Activated CD4-positive, alpha-beta T cell treated with anti-CD3 and anti-CD28 coated beads, Interleukin-2, amount 50 U/mL, for 16 hours (primary cell): ENCODE measurements at regions not wholly inside any gene's neighbourhood (a gene's known extent, or its start where the extent isn't known, plus 50 kb on each side); places are given as distances from the start of the nearest gene placed in this dataset.

Source experiments
- DNase-seq: peaks from one replicate; pipeline ENCODE4 v3.0.0-alpha.2; 2020

DNA sequence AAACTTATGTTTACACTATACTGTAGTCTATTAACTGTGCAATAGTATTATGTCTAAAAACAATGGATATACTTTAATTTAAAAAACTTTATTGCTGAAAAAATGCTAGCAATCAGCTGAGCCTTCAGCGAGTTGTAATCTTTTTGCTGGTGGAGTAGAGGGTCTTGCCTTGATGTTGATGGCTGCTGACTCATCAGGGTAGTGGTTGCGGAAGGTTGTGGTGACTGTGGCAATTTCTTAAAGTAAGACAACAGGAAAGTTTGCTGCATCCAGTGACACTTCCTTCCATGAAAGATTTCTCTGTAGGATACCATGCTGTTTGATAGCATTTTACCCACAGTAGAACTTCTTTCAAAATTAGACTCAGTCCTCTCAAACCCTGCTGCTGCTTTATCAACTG lies 234.7 kb upstream of the CSF3R start:
- peak; percentile 12 for DNase-seq

DNA sequence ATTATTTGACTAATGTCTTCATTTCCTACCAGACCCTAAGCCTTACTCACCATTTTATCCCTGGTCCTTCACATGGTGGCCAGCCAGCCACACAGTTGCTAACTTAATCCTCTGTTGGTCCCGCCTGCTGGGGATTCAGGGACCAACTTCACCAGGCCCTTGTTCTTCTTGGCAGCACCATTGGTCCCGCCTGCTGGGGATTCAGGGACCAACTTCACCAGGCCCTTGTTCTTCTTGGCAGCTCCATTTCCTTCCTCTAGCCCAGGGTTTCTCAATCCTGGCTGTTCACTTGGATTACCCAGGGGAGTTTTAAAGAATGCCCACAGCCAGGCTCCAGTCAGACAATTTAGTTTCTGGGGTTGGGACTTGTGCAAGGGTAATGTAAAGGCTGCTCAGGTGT lies 233.1 kb upstream of the CSF3R start:
- no peak for DNase-seq

DNA sequence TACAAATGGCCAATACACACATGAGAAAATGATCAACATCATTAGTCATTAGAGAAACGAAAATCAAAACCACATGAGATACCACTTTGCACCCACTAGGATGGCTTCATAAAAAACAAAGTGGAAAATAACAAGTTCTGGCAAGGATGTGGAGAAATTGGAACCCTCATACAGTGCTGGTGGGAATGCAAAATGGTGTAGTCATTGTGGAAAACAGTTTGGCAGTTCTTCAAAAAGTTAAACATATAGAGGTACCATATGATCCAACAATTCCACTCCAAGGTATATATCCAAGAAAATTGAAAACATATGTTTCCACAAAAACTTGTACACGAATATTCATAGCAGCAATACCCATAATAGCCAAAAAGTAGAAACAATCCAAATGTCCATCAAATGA lies 231.6 kb upstream of the CSF3R start:
- DNase-seq, result no peak

DNA sequence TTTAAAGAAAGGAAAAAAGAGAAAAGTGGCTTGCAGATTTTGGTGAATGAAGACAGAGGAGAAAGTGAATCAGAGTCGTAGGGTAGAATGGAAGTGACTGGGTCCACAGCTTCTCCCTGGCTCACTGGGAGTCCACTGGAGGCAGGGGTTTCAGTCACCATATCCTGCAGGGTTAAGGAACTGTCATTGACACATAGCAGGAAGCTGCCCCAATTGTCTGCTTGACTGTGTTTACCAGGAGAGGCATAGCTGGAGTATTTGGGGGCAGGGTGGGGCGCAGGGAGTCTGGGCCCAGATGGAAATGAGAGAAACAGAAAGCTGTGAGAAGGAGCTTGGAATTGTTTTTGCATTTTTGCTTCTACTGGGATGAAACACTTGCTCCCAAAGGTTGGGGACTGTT lies 228.8 kb upstream of the CSF3R start:
- no peak for DNase-seq

DNA sequence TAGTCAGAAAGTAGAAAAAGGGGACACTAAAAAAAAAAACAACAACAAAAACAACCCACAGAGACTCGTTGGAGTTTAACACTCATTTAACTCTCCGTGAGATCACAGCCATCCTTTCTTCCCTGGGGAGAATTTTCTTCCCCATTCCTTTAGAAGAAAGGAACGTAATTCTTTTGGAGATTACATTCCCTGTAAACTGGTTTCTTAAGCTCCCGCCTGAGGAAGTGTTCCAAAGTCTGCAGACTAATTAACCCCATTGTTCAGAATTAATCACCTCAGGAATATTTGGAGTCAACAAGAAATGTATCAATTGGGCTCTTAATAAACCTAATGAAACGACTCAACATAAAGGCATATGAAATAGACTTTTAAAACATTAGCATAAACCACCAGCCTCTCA lies 228.2 kb upstream of the CSF3R start:
- DNase-seq, result no peak

DNA sequence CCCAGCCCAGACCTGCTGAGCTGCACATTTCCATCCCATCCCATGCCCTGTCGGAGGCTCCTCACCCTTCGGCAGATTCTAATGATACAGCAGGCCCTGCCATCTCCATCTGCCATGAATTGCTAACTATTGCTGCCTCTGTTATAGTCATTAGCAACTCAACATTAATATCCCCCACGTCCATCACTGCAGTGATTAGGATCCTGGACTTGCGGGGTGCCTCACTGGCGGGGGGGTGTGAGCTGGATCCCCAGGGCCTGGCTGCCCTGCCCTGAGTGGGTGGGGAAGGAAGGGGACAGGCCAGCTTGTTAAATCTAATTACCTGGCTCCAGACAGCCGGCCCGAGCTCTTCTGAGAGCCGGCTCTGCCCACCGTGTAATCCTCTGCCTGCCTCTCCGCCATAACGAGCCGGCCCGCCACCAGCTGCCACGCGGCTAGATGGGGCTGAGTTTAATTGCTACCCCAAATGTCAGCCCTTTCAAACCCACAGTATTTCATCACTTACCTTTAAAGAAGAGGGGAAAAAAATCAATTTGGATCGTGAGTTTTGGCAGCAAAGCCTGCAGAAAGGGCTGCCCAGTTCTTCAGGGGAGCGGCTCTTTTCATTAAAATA lies 227.3 kb upstream of the CSF3R start:
- no peak for DNase-seq

DNA sequence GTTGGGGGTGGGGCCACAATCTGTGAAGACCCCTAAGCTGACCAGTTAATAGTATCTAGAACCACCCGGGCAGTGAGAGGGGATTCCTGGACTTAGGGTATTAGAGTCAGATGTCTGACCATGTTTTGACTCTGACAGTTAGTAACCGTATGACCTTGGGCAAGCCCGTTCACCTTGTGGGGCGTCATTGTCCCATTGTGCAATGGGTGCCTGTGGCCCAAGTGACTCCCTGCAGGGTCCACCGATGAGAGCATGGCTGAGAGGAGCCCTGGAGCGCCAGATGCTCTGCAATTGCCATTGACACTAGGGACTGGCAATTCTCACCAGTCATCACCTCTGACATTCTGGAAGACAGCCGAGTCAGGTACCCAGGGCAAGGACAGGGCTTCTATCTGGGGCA lies 225.9 kb upstream of the CSF3R start:
- no peak for DNase-seq

DNA sequence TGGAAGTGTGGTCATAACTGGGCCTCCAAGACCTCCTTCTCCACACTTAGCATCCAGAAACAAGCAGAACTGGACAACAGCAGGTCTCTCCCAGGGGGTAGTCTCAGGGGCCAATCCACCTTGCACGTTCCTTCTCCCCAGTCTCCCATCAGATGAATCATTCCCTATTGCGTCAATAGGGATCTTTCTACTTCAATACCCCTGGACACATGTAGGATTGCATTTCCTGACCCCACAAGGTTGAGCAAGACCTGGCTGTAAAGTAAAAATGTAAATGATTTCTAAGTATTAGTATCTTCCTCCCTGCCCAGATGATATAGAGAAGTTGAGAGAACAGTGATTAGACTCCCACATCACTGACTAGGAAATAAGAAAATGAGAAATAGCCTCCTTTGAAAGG lies 224.5 kb upstream of the CSF3R start:
- no peak for DNase-seq

DNA sequence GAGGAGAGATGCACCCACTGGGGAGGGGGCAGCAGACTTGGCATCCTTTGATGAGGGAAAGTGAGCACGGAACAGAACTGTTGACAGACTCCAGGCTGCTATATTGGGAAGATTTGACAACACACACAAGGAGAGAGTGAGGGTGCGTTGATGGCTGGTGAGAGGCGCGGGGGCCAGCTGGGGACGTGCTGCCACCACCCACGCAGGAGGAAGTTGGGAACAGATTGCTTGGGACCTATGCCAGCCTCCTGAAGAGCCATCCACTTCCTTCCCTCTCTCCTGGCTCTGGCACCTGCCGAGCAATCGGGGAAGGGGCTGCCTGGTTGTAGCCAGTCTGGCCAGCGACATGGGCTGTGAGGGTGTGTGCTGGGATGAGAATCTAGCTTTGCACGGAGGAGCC lies 223.7 kb upstream of the CSF3R start:
- DNase-seq, result no peak

DNA sequence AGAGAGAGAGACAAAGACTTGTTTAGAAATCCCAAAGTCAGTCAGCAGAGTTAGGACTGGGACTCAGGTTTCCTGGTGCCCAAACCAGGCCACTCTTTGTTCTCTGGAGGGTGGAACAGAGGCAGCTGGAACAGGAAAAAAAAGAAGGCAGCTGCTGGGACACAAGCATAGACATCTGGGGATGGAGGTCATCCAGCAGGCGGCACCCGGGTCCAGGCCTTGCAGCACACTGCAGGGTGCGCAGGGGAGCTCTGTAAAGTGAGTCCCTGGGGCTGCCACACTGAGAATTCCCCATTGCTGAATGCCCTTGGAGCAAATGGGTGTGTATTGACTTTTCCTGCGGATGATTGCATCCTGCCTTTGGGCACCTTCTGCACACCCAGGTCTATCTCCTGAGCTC lies 222.9 kb upstream of the CSF3R start:
- DNase-seq, result no peak

DNA sequence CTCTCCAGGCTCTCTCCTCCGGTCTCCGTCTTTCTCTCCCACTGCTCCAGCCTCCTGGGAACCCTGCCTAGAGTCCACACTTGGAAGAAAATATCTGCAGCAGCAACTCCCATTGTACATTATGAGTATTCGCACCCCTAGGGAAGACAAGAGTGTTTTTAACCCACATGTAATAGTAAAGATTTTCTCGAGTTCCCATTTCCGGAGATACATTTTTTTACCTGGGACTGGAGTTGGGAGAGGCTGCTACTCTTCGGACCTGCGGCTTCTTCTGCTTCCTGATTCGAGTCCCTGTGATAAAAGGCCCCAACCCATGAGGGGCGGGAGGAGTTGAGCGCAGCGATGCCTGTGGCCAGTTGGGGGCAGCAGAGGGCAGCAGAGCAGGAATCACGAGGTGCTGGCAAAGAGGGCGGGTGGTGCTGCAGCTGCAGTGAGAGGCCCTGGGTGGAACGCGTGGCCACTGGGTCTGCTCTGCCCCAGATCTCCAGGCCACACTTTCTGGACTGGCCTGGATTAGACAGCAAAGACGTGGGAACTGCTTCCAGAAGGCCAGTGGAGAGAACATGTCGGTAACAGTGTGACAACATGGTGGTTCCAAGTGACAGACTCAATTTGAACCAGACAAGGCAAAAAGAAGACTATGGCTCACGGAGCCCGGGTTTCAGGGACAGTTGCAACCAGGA lies 221.0 kb upstream of the CSF3R start:
- peak; percentile 78 for DNase-seq

DNA sequence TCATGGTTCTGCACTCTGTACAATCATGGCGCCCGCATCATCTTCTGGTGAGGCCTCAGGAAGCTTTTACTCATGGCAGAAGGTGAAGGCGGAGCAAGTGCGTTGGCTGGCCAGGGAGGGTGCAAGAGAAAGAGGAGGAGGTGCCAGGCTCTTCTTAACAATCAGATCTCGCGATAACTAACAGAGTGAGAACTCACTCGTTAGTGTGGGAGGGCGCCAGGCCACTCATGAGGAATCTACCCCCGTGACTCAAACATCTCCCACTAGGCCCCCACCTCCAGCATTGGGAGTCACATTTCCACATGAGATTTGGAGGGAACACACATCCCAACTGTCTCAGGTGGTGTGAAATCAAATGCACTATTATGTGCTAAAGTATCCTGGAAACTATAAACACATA lies 220.2 kb upstream of the CSF3R start:
- DNase-seq, result no peak

DNA sequence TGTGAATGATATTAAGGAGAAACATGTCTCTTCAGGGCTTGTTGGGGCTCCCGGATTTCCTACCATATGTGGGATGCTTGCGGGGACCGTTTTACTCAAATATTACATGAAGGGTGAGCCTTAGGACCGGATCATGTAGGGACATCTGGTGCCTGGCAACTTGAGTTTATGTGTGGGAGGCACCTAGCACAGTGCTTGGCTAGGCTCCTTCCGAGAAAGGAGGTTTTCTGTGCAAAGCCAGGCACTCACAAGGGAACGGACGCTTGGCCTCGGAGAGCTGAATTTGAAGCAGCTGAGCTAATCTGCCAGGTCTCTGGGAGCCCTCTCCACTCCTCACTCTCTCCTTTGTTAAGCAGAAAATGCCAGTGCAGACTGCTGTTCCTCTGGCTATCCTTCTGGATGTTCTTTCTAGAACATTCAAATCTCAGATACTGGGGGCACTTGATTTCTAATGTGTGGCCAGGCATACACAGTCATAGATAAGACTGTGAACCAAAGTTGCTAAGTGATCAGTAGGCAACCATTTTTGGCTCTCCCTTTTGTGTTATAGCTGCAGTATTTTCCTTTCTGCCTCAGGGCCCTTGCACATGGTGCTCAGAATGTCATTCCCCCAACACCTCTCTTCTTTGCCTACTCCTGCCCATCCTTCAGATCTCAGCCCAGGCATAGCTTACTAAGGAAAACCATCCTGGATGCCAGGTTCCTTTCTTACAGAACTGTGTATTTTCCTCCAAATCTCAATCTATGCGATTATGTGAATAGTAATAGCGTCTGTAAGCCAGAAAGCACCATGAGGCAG lies 216.6 kb upstream of the CSF3R start:
- no peak for DNase-seq

DNA sequence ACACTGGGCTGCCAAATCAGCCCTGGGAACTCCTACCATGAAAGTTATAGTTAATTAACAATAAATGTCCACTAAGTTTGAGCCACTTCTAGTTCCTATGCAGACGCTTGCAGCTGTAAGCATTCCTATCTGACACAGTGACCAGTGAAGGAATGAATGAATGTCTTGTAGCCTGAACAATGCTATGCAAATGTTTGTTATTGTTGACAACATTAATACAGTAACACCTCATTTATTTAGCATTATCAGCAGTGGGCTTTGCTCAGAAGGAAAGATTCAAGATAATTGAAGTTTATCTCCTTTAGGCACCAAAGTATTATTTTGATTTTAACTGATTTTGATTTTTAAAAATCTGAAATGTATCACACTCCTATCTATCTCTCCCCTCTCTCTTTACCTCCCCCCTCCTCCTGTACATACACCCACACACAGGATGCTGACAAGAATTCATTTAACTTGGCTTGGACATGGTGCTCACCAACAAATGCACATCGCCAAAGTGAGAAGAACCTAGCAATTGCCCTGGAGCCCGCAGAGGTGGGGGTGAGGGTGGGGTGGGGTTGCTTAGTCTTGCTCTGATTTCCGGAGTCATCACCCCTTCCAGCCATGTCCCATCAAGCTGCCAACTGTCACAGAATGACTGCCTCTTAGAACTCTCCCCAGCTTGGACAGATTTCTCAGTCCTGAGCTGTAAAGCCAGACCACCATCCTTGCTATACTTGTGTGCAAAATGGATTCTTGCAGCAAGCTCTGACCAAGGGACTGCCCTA lies 215.3 kb upstream of the CSF3R start:
- DNase-seq, result no peak

DNA sequence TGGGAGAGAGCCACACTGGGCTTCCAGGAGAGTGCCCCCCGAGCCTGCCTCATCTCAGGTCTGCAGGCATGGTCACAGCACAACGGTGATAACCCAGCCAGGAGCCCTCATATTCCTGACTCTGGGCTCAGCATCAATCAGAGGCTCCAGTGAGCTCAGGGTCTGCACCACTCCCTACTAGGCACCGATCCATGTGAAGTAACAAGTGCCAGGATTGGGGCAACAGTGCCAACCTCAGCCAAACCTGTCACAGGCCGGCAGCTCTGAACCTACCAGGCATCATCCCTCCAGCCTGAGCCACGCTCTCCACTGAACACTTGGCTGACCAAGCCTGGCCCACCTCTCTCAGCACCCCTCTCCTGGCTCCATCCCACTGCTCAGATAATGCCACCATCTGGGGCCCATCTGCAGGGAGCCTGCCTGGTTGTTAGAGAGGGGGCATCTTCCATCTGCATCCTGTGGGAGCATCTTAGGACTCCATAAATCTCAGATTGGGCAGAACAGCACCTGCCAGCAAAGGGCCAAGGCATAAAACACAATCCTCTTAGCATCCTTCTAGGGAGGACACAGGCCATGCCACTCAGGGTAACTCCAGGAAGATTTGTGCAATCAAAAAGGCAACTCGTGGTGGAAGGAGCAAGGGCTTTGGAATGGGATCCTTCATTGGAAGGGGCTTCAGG lies 213.7 kb upstream of the CSF3R start:
- no peak for DNase-seq

DNA sequence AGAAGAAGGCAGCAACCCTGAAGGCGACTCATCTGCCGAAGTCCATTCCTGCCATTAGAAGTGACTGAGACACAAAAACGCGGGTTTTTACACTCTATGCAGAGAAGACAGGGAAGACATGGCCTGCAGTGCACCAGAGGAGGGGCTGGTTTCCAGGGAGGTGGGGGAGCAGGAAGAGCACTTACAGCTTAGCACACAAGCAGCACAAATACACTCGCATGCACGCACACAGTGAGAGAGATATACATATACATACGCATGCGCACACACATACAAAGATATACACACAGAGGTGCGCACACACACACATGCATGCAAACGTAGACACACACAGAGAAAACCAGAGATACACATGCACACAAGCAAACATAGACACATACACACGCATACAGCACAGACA lies 210.9 kb upstream of the CSF3R start:
- DNase-seq, result no peak

DNA sequence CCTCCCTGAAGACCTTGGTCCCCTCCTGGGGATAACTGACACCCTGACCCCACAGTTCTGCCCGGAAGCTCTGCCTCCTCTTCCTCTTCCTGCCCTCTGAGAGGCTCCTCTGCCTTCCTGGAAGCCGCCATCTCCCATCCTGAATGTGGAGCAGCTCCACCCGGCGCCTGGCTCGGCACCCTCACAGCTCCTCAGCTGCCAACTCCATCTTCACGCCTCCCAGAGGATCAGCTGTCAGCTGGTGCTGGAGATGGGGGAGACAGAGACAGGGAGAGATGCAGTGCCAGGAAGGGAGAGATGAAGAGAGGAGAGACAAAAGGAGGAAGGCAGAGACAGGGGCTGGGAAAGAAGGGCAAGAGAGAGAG lies 210.4 kb upstream of the CSF3R start:
- no peak for DNase-seq

DNA sequence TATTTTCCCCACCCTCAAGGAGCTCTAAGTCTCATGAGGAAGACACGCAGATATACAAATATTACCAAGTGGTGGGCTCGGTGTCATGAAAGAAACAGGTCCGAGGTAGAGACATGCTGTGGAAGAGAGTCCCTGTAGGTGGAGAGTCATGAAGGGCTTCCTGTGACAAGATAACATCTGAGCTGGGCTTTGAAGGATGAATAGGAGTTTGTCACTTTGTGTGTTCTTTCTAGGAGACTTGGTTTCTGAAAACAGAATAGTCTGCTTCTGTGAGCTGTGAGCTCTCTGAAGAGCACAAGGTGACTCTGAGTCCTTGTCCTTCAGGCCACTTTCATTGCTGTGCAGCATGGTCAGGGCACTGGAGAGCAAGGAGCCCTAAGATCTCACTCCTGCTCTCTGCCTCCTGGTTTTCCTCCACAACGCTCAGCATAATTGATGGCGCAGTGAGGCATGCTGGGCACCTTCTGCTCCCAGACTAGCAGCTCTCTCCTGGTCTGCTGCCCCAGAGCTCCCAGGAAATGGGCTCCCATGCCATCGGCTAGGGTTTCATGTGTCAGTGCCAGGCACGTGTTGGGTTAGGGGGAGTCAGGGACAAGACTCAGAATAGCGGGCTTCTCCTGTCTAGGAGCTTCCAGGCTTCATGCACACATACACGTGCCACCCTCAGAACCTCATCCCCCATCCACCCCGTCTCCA lies 209.9 kb upstream of the CSF3R start:
- no peak for DNase-seq

DNA sequence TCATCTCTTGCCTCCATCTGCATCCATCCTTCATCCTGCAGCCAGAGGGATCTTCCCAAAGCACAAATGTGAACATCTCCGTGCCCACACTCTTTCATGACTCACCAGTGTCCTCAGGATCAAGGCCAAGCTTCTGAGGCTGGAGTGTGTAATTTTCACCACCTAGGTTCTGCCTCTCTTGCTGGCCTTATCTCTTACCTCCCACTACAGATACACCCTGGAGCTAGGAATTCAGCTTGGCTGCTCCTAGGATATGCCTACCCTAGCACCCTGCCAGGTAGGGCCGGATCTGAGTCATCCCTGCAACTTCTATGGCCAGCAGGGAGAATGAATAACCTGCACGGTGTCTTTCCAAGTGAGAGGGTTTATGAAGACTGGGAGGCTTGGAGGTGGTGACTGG lies 208.7 kb upstream of the CSF3R start:
- no peak for DNase-seq

DNA sequence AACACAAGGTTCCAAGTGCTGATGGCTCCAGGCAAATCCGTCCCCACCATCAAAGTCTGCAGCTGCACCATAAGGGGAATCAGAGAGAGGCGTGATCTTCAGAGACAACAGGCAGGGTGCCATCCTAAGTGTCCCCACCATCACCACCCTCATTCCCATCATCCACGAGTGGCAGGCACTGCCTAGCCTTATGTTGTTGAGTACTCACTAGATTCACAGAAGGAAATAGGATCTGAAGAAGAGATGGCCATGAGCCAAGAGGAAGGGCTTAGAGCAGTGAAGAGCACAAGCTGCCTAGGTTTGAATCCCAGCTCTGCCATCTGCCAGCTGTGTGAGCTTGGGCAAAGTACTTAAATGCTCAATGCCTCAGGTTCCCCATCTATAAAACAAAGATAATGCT lies 207.3 kb upstream of the CSF3R start:
- DNase-seq, result no peak

DNA sequence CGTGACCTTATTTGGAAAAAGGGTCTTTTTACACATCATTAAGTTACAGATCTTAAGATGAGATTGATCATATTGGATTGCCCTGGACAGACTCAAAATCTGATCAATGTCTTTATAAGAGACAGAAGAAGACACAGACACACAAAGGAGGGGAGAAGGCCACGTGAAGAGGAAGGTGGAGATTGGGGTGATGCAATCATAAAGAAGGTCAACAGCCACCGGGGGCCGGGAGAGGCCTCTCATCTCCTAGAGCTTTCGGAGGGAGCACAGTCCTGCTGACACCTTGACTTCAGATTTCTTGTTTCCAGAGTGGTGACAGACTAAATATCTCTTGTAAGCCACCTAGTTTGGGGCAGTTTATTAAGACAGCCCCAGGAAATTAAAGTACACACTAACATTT lies 204.6 kb upstream of the CSF3R start:
- no peak for DNase-seq

DNA sequence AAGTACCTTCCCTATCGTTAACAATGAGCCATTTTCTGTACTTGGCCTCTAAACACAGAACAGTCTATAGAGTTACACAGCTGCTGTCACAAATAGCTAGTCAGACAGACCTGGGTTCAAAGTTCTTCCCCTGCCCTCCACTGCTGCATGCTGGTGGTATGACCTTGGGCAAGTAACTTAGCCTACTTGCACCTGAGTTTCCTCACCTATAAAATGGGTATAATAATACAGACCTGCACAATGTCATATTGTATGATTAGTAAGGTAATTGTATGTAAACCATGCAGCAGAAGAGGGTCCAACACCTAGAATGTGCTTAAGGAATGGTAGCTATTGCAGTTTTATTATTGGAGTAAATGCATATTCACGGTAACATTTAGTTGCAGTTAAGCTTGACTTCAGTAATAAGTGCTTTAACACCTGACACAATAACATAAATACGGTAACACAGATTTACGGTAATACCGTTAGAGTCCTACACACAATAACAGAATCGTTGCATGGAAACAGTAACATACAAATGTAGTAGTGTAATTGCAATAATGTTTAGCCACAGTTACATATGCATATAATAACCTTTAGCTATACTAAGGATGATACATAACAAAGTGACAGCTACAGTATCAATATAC lies 193.3 kb upstream of the CSF3R start:
- no peak for DNase-seq
